ENCODE measurements at regions not wholly inside any gene's neighbourhood (a gene's known extent, or its start where the extent isn't known, plus 50 kb on each side); places are given as distances from the start of the nearest gene placed in this dataset.

GRCh38 chr4:151991001-151991883 lies 230.4 kb upstream of the GATB start:
- no peak for DNase-seq (ENCODE audit: low read depth in 2 of 2)

- DNase-seq (ENCODE audit: low read depth in 2 of 2) = no peak
These were observed 229.4 kb upstream of the GATB start for GRCh38 chr4:151990201-151990600.

DNA sequence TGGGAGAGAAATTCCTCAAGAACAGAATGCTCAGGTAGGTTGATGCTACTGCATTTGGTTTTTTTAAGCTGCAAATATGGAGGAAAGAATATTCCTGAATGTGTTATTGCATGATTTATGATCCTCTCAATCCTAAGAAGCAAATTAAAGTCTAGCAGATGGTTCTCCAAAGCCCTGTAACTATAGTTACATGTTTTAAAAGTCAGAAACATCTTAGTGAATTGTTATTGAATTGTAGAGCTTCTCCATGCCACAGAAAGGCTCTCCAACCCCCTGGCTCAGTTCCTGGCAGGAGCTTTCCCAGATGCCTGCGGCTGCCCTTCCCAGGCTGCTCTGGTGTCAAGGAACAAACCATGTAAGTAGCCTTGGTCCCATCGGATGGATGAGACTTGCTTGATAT lies 227.8 kb upstream of the GATB start:
- no peak for DNase-seq (ENCODE audit: low read depth in 2 of 2)

DNA sequence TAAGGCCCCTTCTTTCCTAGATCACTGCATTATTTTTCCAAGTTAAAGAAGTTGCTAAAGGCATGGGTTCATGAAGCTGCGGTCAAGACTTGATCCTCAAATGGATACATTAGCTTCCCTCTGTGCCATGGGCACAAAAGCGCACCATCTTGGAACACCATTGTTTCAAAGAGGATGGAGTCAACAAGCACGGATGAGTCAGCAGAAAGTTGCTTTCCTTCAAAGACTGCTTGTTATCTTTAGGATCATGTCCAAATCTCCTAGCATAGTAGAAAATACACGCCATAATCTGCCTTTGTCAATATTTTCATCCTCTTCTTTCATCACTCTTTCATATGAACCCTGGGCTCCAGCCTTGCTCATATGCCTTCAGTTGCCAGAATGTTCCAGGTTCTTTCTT lies 226.8 kb upstream of the GATB start:
- DNase-seq (ENCODE audit: low read depth in 2 of 2) = no peak

GRCh38 chr4:151983854-151984253 lies 223.0 kb upstream of the GATB start:
- peak in 1 of 2 donors; percentile 38 for DNase-seq (ENCODE audit: low read depth in 2 of 2)

DNA sequence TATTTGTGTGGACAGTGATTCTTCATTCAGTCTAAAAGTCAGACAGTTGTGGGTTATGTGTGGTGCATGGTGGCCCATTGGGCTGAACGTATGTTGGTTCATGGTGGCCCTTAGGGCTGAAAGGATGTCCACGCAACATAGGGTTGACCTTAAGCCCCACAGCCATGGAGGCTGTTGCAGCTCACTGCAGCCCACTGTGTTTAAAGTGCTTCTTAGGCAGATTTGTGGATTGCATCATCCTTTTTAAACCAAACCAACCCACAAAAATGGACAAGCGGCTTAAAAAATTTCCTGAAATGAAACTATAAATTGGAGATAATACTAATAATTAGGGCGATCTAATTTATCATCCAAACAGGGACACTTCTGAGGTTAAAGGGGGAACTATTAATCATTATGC lies 219.0 kb upstream of the GATB start:
- no peak for DNase-seq (ENCODE audit: low read depth in 2 of 2)

GRCh38 chr4:151968643-151969042 lies 207.8 kb upstream of the GATB start:
- DNase-seq (ENCODE audit: low read depth in 2 of 2) = no peak

DNA sequence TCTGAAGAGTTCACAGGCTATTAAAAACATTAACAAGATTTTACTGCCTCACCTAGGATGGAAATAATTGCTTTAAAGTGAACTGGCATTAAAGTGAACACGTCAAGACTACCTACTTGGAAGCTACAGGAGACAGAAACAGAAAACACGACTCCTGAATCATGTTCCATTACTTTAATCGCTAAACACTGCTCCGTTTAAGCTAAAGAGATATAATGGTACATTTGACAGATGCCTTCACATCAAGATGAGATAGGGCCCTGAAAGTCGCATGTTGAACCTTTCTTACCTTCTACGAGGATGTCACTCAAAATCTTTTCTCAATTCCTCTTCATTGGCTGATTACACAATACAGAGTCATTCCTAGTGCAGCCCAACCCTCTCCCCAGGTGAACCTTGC lies 206.3 kb upstream of the GATB start:
- no peak for DNase-seq (ENCODE audit: low read depth in 2 of 2)

DNA sequence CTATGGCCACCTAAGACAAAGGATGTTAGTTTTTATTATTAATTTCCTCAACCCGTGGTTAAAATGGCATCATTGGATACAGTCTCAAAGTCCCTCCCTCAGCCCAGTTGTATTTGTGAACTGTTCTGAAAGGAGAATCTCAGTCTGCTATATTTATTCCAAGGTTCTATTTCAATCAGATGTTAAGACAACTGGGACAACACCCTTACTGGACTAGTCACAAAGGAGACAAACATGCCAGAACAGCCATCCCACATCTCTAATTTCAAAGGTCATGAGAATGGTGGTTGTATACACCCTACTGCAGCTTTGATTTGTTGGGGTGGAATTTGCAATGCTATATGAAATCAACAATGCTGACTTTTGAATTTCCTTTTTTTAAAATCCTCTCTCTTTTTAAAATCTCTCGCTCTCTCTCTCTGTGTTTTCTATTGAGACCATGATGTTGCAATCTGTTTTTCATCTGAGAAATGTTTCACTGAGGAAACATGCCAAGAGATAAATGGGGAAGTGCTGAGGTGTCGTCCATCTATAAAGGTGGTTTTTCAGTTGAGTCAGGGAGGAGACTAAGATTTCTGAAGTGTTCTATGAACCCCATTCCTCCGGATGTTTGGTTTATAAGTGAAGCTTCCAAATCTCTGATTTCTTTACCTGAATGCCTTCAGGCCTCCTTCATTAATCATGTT lies 201.5 kb upstream of the GATB start:
- DNase-seq (ENCODE audit: low read depth in 2 of 2) = no peak

GRCh38 chr4:151961456-151961855 lies 200.6 kb upstream of the GATB start:
- DNase-seq (ENCODE audit: low read depth in 2 of 2) = no peak

DNA sequence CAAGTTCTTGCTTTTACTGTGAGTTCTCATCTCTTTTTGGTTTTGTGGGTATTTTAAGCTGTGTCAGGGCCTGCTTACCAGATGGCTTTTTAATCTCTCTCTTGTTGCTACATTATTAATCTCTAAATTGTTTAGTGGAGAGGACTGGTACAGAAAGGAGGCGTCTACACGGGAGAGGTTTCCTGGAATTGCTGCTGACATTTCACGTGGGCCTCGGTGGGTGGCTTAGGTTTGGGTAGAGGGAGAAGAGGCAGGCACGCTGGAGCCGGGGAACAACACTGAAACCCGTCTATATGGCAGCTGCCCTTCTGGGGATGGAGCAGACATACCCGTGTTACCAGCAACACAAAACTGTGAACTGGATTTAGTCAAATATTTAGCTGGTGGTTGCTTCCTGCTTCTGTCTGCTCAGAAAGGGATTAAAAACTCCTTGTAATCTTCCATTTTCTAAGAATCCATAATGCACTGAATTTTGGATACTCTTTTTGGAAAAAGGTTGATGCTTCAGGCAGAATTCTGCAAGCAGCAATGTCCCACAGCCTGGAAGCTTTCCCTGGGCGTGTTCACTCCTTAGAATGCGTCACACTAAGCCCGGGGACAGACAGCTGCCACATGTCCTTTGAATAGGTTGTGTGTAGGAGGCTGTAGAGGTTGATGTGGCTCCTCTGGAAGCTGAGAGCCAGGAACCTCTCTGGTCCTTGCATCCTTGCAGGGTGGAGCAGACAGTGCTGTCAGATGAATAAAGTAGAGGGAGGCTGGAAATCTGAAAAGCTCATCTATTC lies 199.8 kb upstream of the GATB start:
- no peak for DNase-seq (ENCODE audit: low read depth in 2 of 2)

DNA sequence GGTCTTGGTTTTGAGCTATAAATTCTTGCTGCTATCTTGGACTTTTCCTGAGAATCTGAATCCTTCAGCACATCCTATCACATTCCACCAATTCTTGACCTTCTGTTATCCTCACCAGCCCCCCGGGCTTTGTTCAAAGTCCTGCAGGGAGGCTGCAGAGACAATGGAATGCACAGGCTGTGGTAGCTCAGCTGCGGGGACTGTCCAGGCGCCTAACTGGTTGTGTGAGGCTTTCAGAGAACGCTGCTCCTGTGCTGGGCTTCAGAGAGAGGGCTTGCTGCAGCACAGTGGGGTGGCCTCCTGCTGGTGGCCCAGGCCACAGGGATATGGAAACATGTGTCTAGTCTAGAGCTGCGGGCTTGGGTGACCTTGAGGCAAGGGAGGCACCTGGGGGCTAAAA lies 196.3 kb upstream of the GATB start:
- DNase-seq (ENCODE audit: low read depth in 2 of 2) = no peak

GRCh38 chr4:151955721-151956380 lies 195.0 kb upstream of the GATB start:
- no peak for DNase-seq (ENCODE audit: low read depth in 2 of 2)

- no peak for DNase-seq (ENCODE audit: low read depth in 2 of 2)
These were observed 193.1 kb upstream of the GATB start for GRCh38 chr4:151953795-151954372.

- DNase-seq (ENCODE audit: low read depth in 2 of 2) = no peak
These were observed 192.5 kb upstream of the GATB start for GRCh38 chr4:151953312-151953711.

DNA sequence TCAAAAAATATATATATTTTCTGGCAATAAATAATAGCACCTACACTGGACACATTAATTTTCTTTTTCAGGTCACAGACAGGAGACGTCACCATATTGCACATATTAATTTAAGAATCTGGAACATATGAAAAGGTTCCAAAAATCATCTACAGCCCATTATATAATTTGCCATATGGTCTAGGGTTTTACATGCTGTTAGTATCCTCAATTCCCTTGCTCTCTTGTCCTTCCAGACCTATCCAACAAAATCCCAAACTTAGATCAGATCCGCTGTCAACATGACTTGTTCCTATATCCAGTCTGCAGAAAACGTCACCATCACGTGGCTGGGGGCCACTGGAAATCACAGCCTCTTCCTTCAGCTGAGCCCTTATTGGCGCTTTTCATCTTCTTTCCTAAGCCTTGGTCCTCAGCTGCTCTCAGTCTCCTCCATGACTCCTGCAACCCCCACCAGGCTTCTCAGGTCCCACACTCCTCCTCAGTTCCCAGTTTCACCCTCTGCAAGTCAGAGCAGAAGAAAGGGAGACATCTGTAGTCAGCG lies 192.0 kb upstream of the GATB start:
- no peak for DNase-seq (ENCODE audit: low read depth in 2 of 2)

GRCh38 chr4:151952137-151952536 lies 191.3 kb upstream of the GATB start:
- no peak for DNase-seq (ENCODE audit: low read depth in 2 of 2)

DNA sequence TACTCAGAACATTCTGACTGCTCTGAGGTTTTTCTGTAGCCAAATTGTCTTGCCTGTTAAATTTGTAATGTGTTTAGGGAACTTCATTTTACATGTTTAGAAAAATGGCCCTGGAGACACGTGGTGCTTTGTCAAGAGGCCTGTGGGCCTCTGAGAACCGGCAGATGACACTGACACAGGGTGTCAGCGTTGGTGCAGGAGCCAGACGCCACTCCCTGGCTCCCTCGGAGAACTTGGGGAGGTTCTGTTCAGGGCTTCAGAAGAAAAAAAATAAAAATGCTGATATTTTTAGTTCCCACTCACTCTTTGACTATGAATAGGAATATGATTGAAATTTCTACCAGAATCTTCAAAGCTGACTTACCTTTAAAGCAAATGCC lies 190.9 kb upstream of the GATB start:
- DNase-seq (ENCODE audit: low read depth in 2 of 2) = no peak

GRCh38 chr4:151950993-151951670 lies 190.3 kb upstream of the GATB start:
- no peak for DNase-seq (ENCODE audit: low read depth in 2 of 2)

GRCh38 chr4:151948351-151949016 lies 187.7 kb upstream of the GATB start:
- no peak for DNase-seq (ENCODE audit: low read depth in 2 of 2)
